Kidney (tissue), 13 donors: ENCODE measurements at regions not wholly inside any gene's neighbourhood (a gene's known extent, or its start where the extent isn't known, plus 50 kb on each side); places are given as distances from the start of the nearest gene placed in this dataset.

Experiments used
- DNase-seq, 5 donors: peaks; one replicate each; pipeline ENCODE4 v3.0.0-alpha.2; 2013 to 2020
- FAIRE-seq: peaks from 2 replicates; lab custom pipeline; 2012; peaks lifted over from hg19 to GRCh38; lab: Jason Lieb, UNC
- H3K27ac ChIP-seq, 2 donors: one replicate each; pipeline ENCODE4 v1.7.0; 2013; ENCODE audit warnings: low read depth in 2 of 2, low read length in 2 of 2, inconsistent platforms in 1 of 2
- H3K27me3 ChIP-seq: one replicate; pipeline ENCODE4 v1.7.1; 2013; ENCODE audit warnings: low read length, inconsistent platforms; ENCODE audit not compliant: control insufficient read depth, insufficient read depth
- H3K36me3 ChIP-seq, 3 donors: one replicate each; pipeline versions ENCODE4 v1.7.0 to v1.7.1; 2013; ENCODE audit warnings: low read length in 3 of 3, control low read depth in 1 of 3, inconsistent platforms in 1 of 3; ENCODE audit not compliant: insufficient read depth in 3 of 3, control insufficient read depth in 2 of 3
- H3K4me1 ChIP-seq, 3 donors: one replicate each; pipeline versions ENCODE4 v1.7.0 to v1.7.1; 2013; ENCODE audit warnings: low read length in 3 of 3, inconsistent platforms in 1 of 3, low read depth in 1 of 3; ENCODE audit not compliant: control insufficient read depth in 2 of 3, insufficient read depth in 2 of 3
- H3K4me3 ChIP-seq, 3 donors: one replicate each; pipeline versions ENCODE4 v1.7.0 to v1.8.1; 2013; ENCODE audit warnings: low read length in 3 of 3, control low read depth in 1 of 3, inconsistent platforms in 1 of 3
- H3K9ac ChIP-seq, 3 donors: one replicate each; pipeline versions ENCODE4 v1.7.0 to v1.7.1; 2013; ENCODE audit warnings: low read length in 3 of 3, control low read depth in 1 of 3, inconsistent platforms in 1 of 3
- H3K9me3 ChIP-seq, 3 donors: one replicate each; pipeline versions ENCODE4 v1.7.0 to v1.7.1; 2013; ENCODE audit warnings: low read length in 3 of 3, control low read depth in 1 of 3, inconsistent platforms in 1 of 3; ENCODE audit not compliant: control insufficient read depth in 2 of 3, insufficient read depth in 1 of 3
- CTCF ChIP-seq: IDR thresholded peaks from 3 replicates; pipeline ENCODE4 v1.5.1; 2012; ENCODE audit warnings: mild to moderate bottlenecking, moderate library complexity, borderline replicate concordance; ENCODE audit not compliant: insufficient read depth; ENCODE audit errors: extremely low read depth
- intact Hi-C: fragments of 100-400 bp; cut with DNase I; formaldehyde crosslinking; loops from one replicate; pipeline ENCODE4 v1.11.1; 2022
- donor health status: control.
- donor health status: control.
- donor health status: control.
- donor health status: control.
- donor health status: control.
- donor health status: DM: yes; HTN: yes; CAD: no.
- donor health status: Normal renal cell carcinoma (clear cell type).

GRCh38 chr3:145983101-145983500, 177.9 kb downstream of the PLOD2 start:
- H3K4me3 ChIP-seq: no peak overlapping the region
- no peak overlapping the region for H3K27ac ChIP-seq
- no peaks in the 10 kb centered on the region for H3K27me3 ChIP-seq
- DNase-seq (no peak), FAIRE-seq (no peak)
- no peak for TF ChIP-seq CTCF
- H3K9ac ChIP-seq: no peak overlapping the region
- no peaks in the 10 kb centered on the region for H3K36me3 ChIP-seq
- H3K4me1 ChIP-seq: no peaks in the 10 kb centered on the region
- H3K9me3 ChIP-seq: no peaks in the 10 kb centered on the region
- intact Hi-C loops: no loop called here
